IMR-90 (cell line): ENCODE measurements at regions not wholly inside any gene's neighbourhood (a gene's known extent, or its start where the extent isn't known, plus 50 kb on each side); places are given as distances from the start of the nearest gene placed in this dataset.

Experiments used
- ATAC-seq: fragments of 200-7000 bp; cut with Tn5 transposase; 2 replicates; pipeline ENCODE4 v1.9.1; 2020; ENCODE audit warnings: low read depth, mild to moderate bottlenecking, moderate library complexity
- BruUV-seq: library from RNA; stranded (reverse); fragments of 400-500 nt; replicated peaks from 2 replicates; lab custom pipeline; 2021; lab: Mats Ljungman, UMichigan
- CTCF ChIA-PET: fragments of 300-600 bp; formaldehyde crosslinking; extraction: SDS; loops from one replicate; lab custom pipeline; 2021; ENCODE audit warnings: antibody characterized with exemption; lab: Yijun Ruan, JAX
- POLR2A ChIA-PET: fragments of 300-600 bp; sonication (Branson Sonifier 250); formaldehyde crosslinking; loops from one replicate; lab custom pipeline; 2022; ENCODE audit warnings: antibody characterized with exemption; ENCODE audit not compliant: unreplicated experiment; lab: Charles Lee
- DNase-seq: peaks from one replicate; pipeline ENCODE4 v3.0.0; 2013
- H2AFZ ChIP-seq: replicated peaks from 2 replicates; pipeline ENCODE3; 2013; ENCODE audit warnings: low read length, mild to moderate bottlenecking; ENCODE audit not compliant: poor library complexity
- H2AK5ac ChIP-seq: 2 replicates; pipeline ENCODE4 v1.6.1; 2013; ENCODE audit warnings: low read depth, low read length, inconsistent platforms
- H2AK9ac ChIP-seq: replicated peaks from 2 replicates; pipeline ENCODE3; 2013; ENCODE audit warnings: mild to moderate bottlenecking, low read depth, low read length, moderate library complexity; ENCODE audit not compliant: poor library complexity
- H2BK120ac ChIP-seq: 2 replicates; pipeline ENCODE4 v1.6.1; 2013; ENCODE audit warnings: low read depth, low read length, inconsistent platforms
- H2BK15ac ChIP-seq: 3 replicates; pipeline ENCODE4 v1.6.1; 2013; ENCODE audit warnings: low read depth, low read length, inconsistent platforms
- H2BK20ac ChIP-seq: 2 replicates; pipeline ENCODE4 v1.6.1; 2013; ENCODE audit warnings: low read depth, mild to moderate bottlenecking, inconsistent platforms, low read length, moderate library complexity
- H2BK5ac ChIP-seq: 2 replicates; pipeline ENCODE4 v1.6.1; 2013; ENCODE audit warnings: mild to moderate bottlenecking, low read depth, low read length, inconsistent platforms; ENCODE audit not compliant: poor library complexity, severe bottlenecking
- H3K14ac ChIP-seq: replicated peaks from 2 replicates; pipeline ENCODE4 v1.6.1; 2013; ENCODE audit warnings: low read depth, low read length, inconsistent platforms
- H3K18ac ChIP-seq: 2 replicates; pipeline ENCODE4 v1.6.1; 2013; ENCODE audit warnings: low read depth, low read length, control low read depth
- H3K23ac ChIP-seq: 2 replicates; pipeline ENCODE4 v1.6.1; 2013; ENCODE audit warnings: low read depth, low read length, inconsistent platforms
- H3K27ac ChIP-seq: 2 replicates; pipeline ENCODE4 v1.5.1; 2013; ENCODE audit warnings: mild to moderate bottlenecking, control low read depth, low read length; ENCODE audit not compliant: insufficient read depth
- H3K27me3 ChIP-seq: 2 replicates; pipeline ENCODE4 v1.6.1; 2013; ENCODE audit warnings: low read length; ENCODE audit not compliant: control insufficient read depth, insufficient read depth
- H3K36me3 ChIP-seq: 2 replicates; pipeline ENCODE4 v1.6.1; 2013; ENCODE audit warnings: low read length, mixed read lengths; ENCODE audit not compliant: control insufficient read depth, insufficient read depth
- H3K4ac ChIP-seq: 2 replicates; pipeline ENCODE4 v1.6.1; 2013; ENCODE audit warnings: low read depth, low read length, inconsistent platforms
- H3K4me1 ChIP-seq: 2 replicates; pipeline ENCODE4 v1.6.1; 2013; ENCODE audit warnings: low read length, mixed read lengths; ENCODE audit not compliant: control insufficient read depth, insufficient read depth
- H3K4me2 ChIP-seq: 2 replicates; pipeline ENCODE4 v1.6.1; 2013; ENCODE audit warnings: low read depth, mild to moderate bottlenecking, control low read depth, low read length, moderate library complexity
- H3K4me3 ChIP-seq: 2 replicates; pipeline ENCODE4 v1.5.1; 2013; ENCODE audit warnings: low read depth, mild to moderate bottlenecking, control low read depth, low read length, moderate library complexity; ENCODE audit not compliant: insufficient read depth
- H3K56ac ChIP-seq: 2 replicates; pipeline ENCODE4 v1.6.1; 2013; ENCODE audit warnings: low read length, inconsistent platforms; ENCODE audit not compliant: insufficient read depth; ENCODE audit errors: extremely low read depth
- H3K79me1 ChIP-seq, 2 experiments: 2 replicates each; pipeline ENCODE4 v1.6.1; 2013; ENCODE audit warnings: low read length in 2 of 2, inconsistent platforms in 1 of 2, low read depth in 1 of 2
- H3K9ac ChIP-seq: 2 replicates; pipeline ENCODE4 v1.6.1; 2013; ENCODE audit warnings: low read depth, low read length, control low read depth
- H3K9me1 ChIP-seq: 2 replicates; pipeline ENCODE4 v1.6.1; 2013; ENCODE audit warnings: low read length, inconsistent platforms; ENCODE audit not compliant: insufficient read depth
- H3K9me3 ChIP-seq: 2 replicates; pipeline ENCODE4 v1.6.1; 2013; ENCODE audit warnings: low read length; ENCODE audit not compliant: control insufficient read depth, insufficient read depth
- H4K20me1 ChIP-seq: 2 replicates; pipeline ENCODE4 v1.6.1; 2013; ENCODE audit warnings: low read length, inconsistent platforms; ENCODE audit not compliant: insufficient read depth
- H4K5ac ChIP-seq: 2 replicates; pipeline ENCODE4 v1.6.1; 2013; ENCODE audit warnings: mild to moderate bottlenecking, low read depth, low read length, control low read depth
- H4K8ac ChIP-seq, 2 experiments: 2 replicates each; pipeline ENCODE4 v1.6.1; 2013; ENCODE audit warnings: low read depth in 2 of 2, low read length in 2 of 2, control low read depth in 1 of 2, inconsistent platforms in 1 of 2
- H4K91ac ChIP-seq: 2 replicates; pipeline ENCODE4 v1.6.1; 2013; ENCODE audit warnings: low read depth, low read length, inconsistent platforms; ENCODE audit not compliant: insufficient read depth
- BHLHE40 ChIP-seq: fragments of 150-350 bp; IDR thresholded peaks from 2 replicates; pipeline ENCODE4 v1.6.1; 2016; ENCODE audit warnings: mild to moderate bottlenecking, low read depth, low read length
- CEBPB ChIP-seq: IDR thresholded peaks from 2 replicates; pipeline ENCODE4 v1.6.1; 2012; ENCODE audit warnings: low read depth, low read length, improper control_type of control experiment
- CHD1 ChIP-seq: IDR thresholded peaks from 2 replicates; pipeline ENCODE4 v1.6.1; 2012; ENCODE audit warnings: low read depth, low read length, improper control_type of control experiment
- CTCF ChIP-seq: conservative IDR thresholded peaks from 2 replicates; pipeline ENCODE4 v1.5.1; 2012; ENCODE audit warnings: mild to moderate bottlenecking, low read depth, low read length, improper control_type of control experiment
- ELK1 ChIP-seq: fragments of 150-350 bp; IDR thresholded peaks from 2 replicates; pipeline ENCODE4 v1.6.1; 2016; ENCODE audit warnings: low read depth, mild to moderate bottlenecking, low read length, moderate library complexity, borderline replicate concordance
- FOS ChIP-seq: fragments of 150-350 bp; IDR thresholded peaks from 2 replicates; pipeline ENCODE4 v1.6.1; 2016; ENCODE audit warnings: low read depth, low read length
- MAFK ChIP-seq: IDR thresholded peaks from 2 replicates; pipeline ENCODE4 v1.6.1; 2012; ENCODE audit warnings: low read depth, low read length, improper control_type of control experiment
- MAZ ChIP-seq: IDR thresholded peaks from 2 replicates; pipeline ENCODE4 v1.6.1; 2012; ENCODE audit warnings: low read depth, mild to moderate bottlenecking, low read length, improper control_type of control experiment, moderate library complexity, borderline replicate concordance
- MXI1 ChIP-seq: IDR thresholded peaks from 2 replicates; pipeline ENCODE4 v1.6.1; 2012; ENCODE audit warnings: low read depth, mild to moderate bottlenecking, low read length, moderate library complexity, borderline replicate concordance
- NFE2L2 ChIP-seq: fragments of 150-350 bp; IDR thresholded peaks from 2 replicates; pipeline ENCODE4 v1.6.1; 2016; ENCODE audit warnings: low read depth, mild to moderate bottlenecking, low read length
- POLR2A ChIP-seq: IDR thresholded peaks from 2 replicates; pipeline ENCODE4 v1.6.1; 2012; ENCODE audit warnings: mild to moderate bottlenecking, low read depth, low read length
- RAD21 ChIP-seq: IDR thresholded peaks from 2 replicates; pipeline ENCODE4 v1.6.1; 2012; ENCODE audit warnings: low read length, improper control_type of control experiment
- RCOR1 ChIP-seq: IDR thresholded peaks from 2 replicates; pipeline ENCODE4 v1.6.1; 2012; ENCODE audit warnings: mild to moderate bottlenecking, low read length, improper control_type of control experiment; ENCODE audit not compliant: insufficient replicate concordance
- RFX5 ChIP-seq: IDR thresholded peaks from 2 replicates; pipeline ENCODE4 v1.8.0; 2012; ENCODE audit warnings: low read depth, mild to moderate bottlenecking, low read length, moderate library complexity
- SMC3 ChIP-seq: fragments of 150-350 bp; IDR thresholded peaks from 2 replicates; pipeline ENCODE4 v1.6.1; 2016; ENCODE audit warnings: low read depth, mild to moderate bottlenecking, antibody characterized with exemption, low read length, moderate library complexity
- USF2 ChIP-seq: fragments of 150-350 bp; IDR thresholded peaks from 2 replicates; pipeline ENCODE4 v1.6.1; 2017; ENCODE audit warnings: mild to moderate bottlenecking, antibody characterized with exemption, low read length, low read depth
- whole genome bisulfite sequencing, 2 experiments: methylation state at CpG; one replicate each; pipeline versions ENCODE4 v1.1.5 to v1.1.7; 2013; ENCODE audit warnings: missing lambda C conversion rate in 2 of 2; ENCODE audit not compliant: insufficient read length in 1 of 2; ENCODE audit errors: extremely low coverage in 2 of 2; 5-methylcytosine and 5-hydroxymethylcytosine counted together
- dilution Hi-C: fragments of 300-500 bp; cut with HindIII; formaldehyde crosslinking; loops from one replicate; pipeline ENCODE4 v1.14.3; 2018; ENCODE audit warnings: low sequenced_read_pairs; ENCODE audit not compliant: unreplicated experiment
- in situ Hi-C: fragments of 300-500 bp; cut with MboI; formaldehyde crosslinking; loops from 3 replicates; pipeline ENCODE4 v1.14.3; 2019; ENCODE audit warnings: low sequenced_read_pairs, inconsistent platforms, mixed read lengths
- intact Hi-C: fragments of 100-400 bp; cut with micrococcal nuclease; formaldehyde crosslinking; loops from 2 replicates; pipeline ENCODE4 v1.10.0; 2022

GRCh38 chr6:135105710-135106109 lies 51.1 kb upstream of the HBS1L start:
- Histone ChIP-seq H3K23ac (no peak overlapping the region), H3K4me3 (no peak overlapping the region), H3K56ac (no peak overlapping the region), H4K8ac (no peak overlapping the region), H2AK9ac (no peak overlapping the region), H2AFZ (no peak overlapping the region), H3K27ac (no peak overlapping the region), H4K20me1 (no peaks in the 10 kb centered on the region), H3K79me1 (no peaks in the 10 kb centered on the region), H3K9me3 (no peaks in the 10 kb centered on the region), H3K4me1 (no peaks in the 10 kb centered on the region), H2BK15ac (no peak overlapping the region), H4K5ac (no peak overlapping the region), H3K4ac (no peak overlapping the region), H2BK20ac (no peak overlapping the region), H3K14ac (no peak overlapping the region), H3K27me3 (peaks cover 23% of the 10 kb centered on the region), H3K9ac (no peak overlapping the region), H3K18ac (no peak overlapping the region), H3K36me3 (no peaks in the 10 kb centered on the region), H3K9me1 (no peaks in the 10 kb centered on the region), H2AK5ac (no peak overlapping the region), H2BK5ac (no peak overlapping the region), H4K91ac (no peak overlapping the region), H3K4me2 (no peak overlapping the region), H2BK120ac (no peak overlapping the region)
- dilution Hi-C loops (no loop called here), intact Hi-C loops (no loop called here), in situ Hi-C loops (no loop called here)
- CTCF ChIA-PET: interaction anchor here (0.5 kb wide), 1 partner anchor 738 kb away, joined by 4 read pairs; no protein-coding TSS in a partner anchor
- DNase-seq: no peak
- no peak for ATAC-seq
- TF ChIP-seq MXI1: no peak
- no peak for TF ChIP-seq MAZ
- TF ChIP-seq RAD21: no peak
- TF ChIP-seq NFE2L2: no peak
- TF ChIP-seq ELK1: no peak
- no peak for TF ChIP-seq CTCF
- TF ChIP-seq BHLHE40: no peak
- no peak for TF ChIP-seq MAFK
- no peak for TF ChIP-seq CEBPB
- no peak for TF ChIP-seq USF2
- TF ChIP-seq RFX5: no peak
- no peak for TF ChIP-seq CHD1
- TF ChIP-seq FOS: no peak
- no peak for TF ChIP-seq SMC3
- no peak for TF ChIP-seq POLR2A
- TF ChIP-seq RCOR1: no peak
- POLR2A ChIA-PET: interaction anchor here (0.6 kb wide), 1 partner anchor 10 kb away, joined by 4 read pairs; no protein-coding TSS in a partner anchor
- no CpG with 5 or more reads among the region's 2 CpGs for WGBS, 2 experiments
- BruUV-seq: no TSS peak
